ENCODE measurements at regions not wholly inside any gene's neighbourhood (a gene's known extent, or its start where the extent isn't known, plus 50 kb on each side); places are given as distances from the start of the nearest gene placed in this dataset.

DNA sequence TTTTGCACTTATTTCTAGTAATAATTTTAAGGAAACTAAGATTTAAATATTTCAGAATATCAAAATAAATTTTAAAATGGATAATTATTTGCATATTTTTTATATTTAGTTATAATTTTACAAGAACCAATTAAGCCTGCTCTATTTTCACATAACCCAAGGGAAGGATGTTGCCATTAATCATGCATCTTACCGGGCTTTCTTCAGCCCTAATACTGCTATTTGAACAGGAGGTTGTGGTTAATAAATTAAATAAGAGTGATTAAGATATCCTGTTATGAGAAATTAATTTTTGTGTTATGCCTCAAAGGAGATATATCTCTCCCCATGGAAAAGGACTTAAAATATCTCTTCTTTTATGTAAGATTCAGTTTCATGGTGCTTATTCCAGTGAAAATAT is 1415.8 kb upstream of the B3GALT2 start:
- DNase-seq: no peak

DNA sequence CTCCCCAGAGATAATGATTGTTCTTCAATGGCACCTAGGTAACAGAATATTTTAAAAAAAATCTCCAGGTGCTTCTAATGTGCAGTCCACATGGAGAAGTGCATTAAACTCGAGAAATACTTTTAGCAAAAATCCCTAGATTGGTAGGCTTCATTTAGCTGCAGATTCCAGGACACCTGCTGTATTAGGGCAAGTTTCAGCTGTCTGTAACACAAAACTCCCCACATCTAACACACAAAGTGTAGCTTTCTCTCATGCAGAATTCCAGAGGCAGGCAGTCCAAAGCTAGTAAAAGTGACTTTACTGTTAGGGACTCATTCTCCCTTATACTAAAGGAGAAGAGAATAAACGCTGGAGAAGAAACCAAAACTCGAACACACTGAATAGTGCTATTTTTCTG is 1414.3 kb upstream of the B3GALT2 start:
- no peak for DNase-seq

GRCh38 chr1:194598098-194598497 is 1411.7 kb upstream of the B3GALT2 start:
- no peak for DNase-seq

- DNase-seq: no peak
Measured at GRCh38 chr1:194586302-194586701, 1399.9 kb upstream of the B3GALT2 start.

GRCh38 chr1:194584052-194584451 is 1397.6 kb upstream of the B3GALT2 start:
- DNase-seq: no peak

- DNase-seq: no peak
Measured at GRCh38 chr1:194570476-194570875, 1384.1 kb upstream of the B3GALT2 start.

- DNase-seq: no peak
Measured at GRCh38 chr1:194568610-194569009, 1382.2 kb upstream of the B3GALT2 start.

GRCh38 chr1:194548071-194548470 is 1361.7 kb upstream of the B3GALT2 start:
- DNase-seq: no peak

DNA sequence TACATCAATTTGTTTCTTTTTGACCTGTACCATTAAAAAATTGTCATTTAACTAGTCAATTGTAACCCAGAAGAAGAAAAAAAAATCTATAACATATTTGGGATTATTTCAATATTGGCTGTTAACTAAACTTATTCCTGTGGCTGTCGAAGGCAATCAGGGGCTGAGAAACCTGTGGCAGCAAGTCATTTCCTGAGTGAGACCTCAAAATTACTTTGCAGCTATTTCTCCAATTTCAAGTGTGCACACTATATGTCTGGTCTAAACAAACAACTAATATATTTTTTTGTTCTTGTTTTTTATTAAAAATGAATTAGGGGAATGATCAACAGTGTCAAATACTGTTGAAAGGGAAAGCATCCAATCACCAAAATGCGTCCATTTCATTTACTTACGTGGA is 1357.6 kb upstream of the B3GALT2 start:
- DNase-seq: no peak

DNA sequence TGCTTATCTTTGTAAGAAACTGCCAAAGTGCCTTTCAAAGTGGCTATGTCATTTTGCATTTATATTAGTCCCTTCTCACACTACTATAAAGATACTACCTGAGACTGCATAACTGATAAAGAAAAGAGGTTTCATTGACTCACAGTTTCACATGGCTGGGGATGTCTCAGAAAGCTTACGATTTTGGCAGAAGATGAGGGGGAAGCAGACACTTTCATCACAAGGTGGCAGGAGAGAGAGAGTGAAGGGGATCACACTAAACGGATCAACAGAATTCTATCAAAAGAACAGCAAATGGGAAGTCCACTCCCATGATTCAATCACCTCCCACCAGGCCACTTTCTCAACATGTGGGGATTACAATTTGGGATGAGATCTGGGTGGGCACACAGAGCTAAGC is 1352.0 kb upstream of the B3GALT2 start:
- no peak for DNase-seq

GRCh38 chr1:194537521-194537920 is 1351.1 kb upstream of the B3GALT2 start:
- DNase-seq: no peak

DNA sequence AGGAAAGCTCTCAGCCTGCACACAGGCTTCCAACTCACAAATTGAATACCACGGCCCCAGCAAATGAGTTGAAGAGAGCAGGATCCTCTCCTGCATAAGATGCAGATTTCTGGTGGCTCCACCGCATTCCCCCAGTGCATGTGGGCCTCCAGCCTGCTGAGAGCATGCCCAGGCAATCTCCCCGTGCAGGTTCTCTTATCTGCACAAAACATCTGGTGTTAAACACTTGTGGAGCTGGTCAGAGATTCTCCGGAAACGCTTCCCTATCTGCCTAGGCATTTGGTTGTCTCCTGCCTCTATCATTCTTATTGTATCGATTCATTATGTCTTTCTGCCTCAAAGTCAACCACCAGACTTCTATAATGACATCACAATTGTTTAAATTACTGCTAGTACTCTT is 1349.0 kb upstream of the B3GALT2 start:
- no peak for DNase-seq

- no peak for DNase-seq
Measured at GRCh38 chr1:194534784-194535183, 1348.4 kb upstream of the B3GALT2 start.

DNA sequence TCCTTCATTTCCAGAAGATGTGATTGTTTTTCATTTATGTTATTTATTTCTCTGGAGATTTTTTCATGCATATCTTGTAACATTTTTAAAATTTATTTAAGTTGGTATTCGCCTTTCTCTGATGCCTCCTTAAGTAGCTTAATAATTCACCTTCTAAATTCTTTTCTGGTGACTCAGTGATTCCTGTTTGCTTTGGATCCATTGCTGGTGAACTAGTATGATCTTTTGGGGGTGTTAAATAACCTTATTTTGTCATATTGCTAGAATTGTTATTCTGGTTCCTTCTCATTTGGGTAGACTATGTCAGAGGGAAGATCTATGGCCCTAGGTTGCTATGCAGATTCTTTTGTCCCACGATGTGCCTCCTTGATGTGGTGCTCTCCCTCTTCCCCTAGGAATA is 1347.2 kb upstream of the B3GALT2 start:
- DNase-seq: no peak

DNA sequence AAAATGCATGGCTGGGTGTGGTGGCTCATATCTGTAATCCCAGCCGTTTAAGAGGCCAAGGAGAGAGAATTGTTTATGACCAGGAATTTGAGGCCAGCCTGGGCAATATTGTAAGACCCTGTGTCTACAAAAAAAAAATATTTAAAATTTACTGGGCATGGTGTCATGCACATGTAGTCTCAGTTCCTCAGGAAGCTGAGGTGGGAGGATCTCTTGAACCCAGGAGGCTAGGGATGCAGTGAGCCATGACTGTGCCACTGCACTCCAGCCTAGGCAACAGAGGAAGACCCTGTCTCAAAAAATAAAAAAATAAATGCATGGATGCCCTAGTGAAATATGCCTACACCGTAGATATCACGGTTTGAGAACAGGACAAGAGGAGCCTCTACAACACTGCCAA is 1331.2 kb upstream of the B3GALT2 start:
- no peak for DNase-seq

DNA sequence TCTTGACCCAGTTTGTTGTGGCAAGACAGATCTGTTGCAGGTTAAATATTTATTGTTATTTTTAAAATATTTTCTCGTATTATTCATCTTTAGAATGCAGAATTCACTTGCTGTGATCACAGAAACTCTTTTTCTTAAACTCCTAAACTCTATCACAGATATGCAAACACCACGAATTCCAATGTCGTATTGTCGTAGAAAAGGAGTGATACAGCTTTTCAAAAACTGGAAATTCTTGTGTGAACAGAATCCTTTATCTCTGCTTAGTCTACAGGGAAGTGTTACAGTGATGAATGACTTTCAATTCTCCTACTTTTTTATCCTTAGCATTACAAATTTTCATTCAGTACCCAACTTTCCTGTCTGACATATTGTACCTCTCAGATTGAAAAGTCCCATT is 1329.5 kb upstream of the B3GALT2 start:
- DNase-seq: no peak

DNA sequence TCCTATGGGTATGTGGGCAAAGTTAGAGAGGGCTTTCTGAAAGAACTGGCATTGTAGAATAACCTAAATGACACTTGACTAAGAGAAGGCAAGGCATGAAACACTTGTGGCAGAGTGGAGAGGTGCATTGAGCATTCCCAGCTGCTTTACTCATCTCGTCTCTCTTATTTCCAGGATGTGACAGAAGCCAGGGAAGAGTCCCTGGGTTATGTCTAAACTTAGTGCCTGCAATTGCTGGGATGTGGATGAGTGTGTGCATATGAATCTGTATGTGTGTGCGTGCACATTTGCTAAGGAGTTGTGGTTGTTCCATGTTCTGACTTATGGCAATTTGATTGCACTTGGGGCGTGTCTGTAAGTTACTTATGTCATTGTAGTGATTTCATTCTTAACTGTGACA is 1326.5 kb upstream of the B3GALT2 start:
- no peak for DNase-seq

GRCh38 chr1:194512345-194512744 is 1325.9 kb upstream of the B3GALT2 start:
- no peak for DNase-seq

DNA sequence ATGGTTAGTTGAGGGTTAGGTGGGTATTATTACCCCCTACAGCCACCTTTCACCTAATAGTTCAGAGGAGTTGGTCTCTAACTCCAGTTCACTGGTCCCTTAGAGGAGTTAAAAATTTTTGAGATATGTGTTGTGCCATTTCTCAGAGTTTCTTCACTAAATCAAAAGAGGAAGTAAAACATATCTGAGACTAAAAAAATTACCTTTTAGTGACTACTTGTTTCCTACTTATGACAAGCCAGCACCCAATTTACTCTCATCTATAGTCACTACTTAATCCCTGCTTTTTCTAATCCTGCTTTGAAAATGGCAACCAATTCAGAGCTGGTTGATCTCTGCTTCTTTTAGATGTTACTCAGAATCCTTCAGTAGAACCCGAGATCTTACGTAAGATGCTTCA is 1316.8 kb upstream of the B3GALT2 start:
- DNase-seq: no peak

DNA sequence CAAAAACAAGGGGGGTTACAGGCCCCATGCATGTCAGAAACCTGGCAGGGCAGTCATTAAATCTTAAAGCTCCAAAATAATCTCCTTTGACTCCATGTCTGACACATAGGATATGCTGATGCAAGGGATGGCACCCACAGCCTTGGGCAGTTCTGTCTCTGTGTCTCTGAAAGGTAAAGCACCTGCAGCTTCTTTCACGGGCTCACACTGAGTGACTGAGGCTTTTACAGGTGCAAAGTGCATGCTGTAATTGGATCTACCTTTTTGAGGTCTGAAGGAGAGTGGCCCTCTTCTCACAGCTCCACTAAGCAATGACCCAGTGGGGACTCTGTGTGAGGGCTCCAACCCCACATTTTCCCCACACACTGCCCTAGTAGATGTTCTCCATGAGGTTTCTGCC is 1309.0 kb upstream of the B3GALT2 start:
- no peak for DNase-seq

DNA sequence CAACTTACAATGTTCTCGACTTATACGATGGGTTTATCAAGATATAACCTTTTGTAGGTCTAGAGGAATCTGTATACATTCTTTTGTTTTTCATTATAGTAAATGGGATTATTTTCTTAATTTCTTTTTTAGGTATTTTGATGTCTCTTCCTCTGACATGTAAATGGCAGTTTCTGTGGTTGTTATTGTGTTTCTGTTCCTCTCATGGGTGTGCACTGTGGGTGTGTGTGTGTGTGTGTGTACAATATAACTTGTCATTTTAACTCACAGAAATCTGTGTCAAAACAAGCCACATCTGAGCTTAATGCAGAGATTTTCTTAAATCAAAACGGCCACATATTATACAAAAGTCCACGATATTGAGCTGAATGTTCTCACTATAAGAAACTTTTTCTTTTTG is 1300.8 kb upstream of the B3GALT2 start:
- no peak for DNase-seq

DNA sequence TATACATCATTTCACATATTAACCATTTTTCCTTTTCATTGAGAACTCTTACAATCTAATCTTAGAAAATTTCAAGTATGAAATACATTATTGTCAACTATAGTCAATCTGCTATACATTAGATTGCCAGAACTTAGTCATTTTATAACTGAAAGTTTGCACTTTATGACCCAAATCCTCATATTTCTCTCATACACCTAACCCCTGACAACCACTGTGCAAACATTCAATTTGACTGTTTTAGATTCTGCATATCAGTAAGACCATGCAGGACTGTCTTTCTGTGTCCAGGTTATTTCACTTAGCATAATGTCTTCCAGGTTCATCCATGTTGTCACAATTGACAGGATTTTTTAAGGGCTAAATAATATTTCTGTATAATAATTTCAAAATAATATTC is 1299.0 kb upstream of the B3GALT2 start:
- no peak for DNase-seq

DNA sequence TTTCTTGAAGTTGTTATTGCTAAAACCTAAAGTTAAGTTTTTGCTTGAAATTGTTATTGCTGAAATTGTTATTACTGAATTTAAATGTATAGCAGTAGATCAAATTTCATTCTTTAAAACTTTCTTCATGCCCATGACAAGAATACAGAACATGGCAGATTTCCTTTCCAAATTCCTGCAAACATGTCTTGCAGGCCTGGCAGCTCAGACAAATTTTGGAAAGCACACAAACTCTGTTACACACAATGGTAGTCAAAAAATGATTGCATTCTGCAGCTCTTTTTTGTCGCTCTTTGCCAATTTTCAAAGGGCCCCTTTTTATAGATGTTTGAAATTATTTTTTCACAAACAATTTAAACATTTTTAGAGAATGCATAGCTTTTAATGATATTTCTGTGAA is 1292.3 kb upstream of the B3GALT2 start:
- DNase-seq: no peak

GRCh38 chr1:194477908-194478307 is 1291.5 kb upstream of the B3GALT2 start:
- DNase-seq: no peak

GRCh38 chr1:194476872-194477271 is 1290.5 kb upstream of the B3GALT2 start:
- no peak for DNase-seq

- DNase-seq: no peak
Measured at GRCh38 chr1:194476351-194476750, 1289.9 kb upstream of the B3GALT2 start.
